ENCODE measurements at regions not wholly inside any gene's neighbourhood (a gene's known extent, or its start where the extent isn't known, plus 50 kb on each side); places are given as distances from the start of the nearest gene placed in this dataset.

- H3K27ac ChIP-seq (ENCODE audit: low read depth, low read length): no peak overlapping the region
- no peaks in the 10 kb centered on the region for H3K79me2 ChIP-seq (ENCODE audit: control insufficient read depth in 1 of 2, insufficient read depth in 2 of 2, low read length in 2 of 2)
- no peak overlapping the region for H4K5ac ChIP-seq (ENCODE audit: insufficient read length, low read depth, low read length)
- no peak overlapping the region for H3K56ac ChIP-seq (replicated peaks; ENCODE audit: insufficient read length, low read depth, low read length)
- POLR2A ChIA-PET (ENCODE audit: partially characterized antibody): no interaction called here
- no peak overlapping the region for H2BK20ac ChIP-seq (ENCODE audit: low read length)
- H2BK5ac ChIP-seq (ENCODE audit: low read depth, low read length): no peak overlapping the region
- no peak overlapping the region for H3K18ac ChIP-seq (ENCODE audit: extremely low read depth, low read length)
- no peaks in the 10 kb centered on the region for H3K79me1 ChIP-seq (ENCODE audit: low read depth, low read length)
- WGBS, 2 experiments (ENCODE audit: extremely low coverage in 1 of 2, insufficient coverage in 1 of 2, insufficient read length in 1 of 2, insufficient replicate concordance in 2 of 2, low coverage in 1 of 2, low lambda C conversion rate in 2 of 2, missing lambda C conversion rate in 1 of 2): 92% methylated on average over 6 of the region's 7 CpGs; no CpG with 5 or more reads in 1 of the 2 experiments
- no peak for TF ChIP-seq KDM5A (IDR thresholded peaks at IDR 0.05; ENCODE audit: low read length)
- no peak for TF ChIP-seq YY1 (IDR thresholded peaks at IDR 0.05; ENCODE audit: low read depth, low read length)
- TF ChIP-seq TAF7 (optimal IDR thresholded peaks at IDR 0.05; ENCODE audit: borderline replicate concordance, low read depth, low read length): no peak
- no peak for TF ChIP-seq CEBPB (IDR thresholded peaks at IDR 0.05; ENCODE audit: low read depth, low read length)
- TF ChIP-seq SIN3A (conservative IDR thresholded peaks at IDR 0.05 in 1 of 2, IDR thresholded peaks at IDR 0.05 in 1 of 2; ENCODE audit: low read depth in 1 of 2, low read length in 2 of 2): no peak
- no peak for TF ChIP-seq CHD2 (IDR thresholded peaks at IDR 0.05; ENCODE audit: low read length)
- TF ChIP-seq GTF2F1 (IDR thresholded peaks at IDR 0.05; ENCODE audit: borderline replicate concordance, low read depth, low read length): no peak
- TF ChIP-seq CREB1 (IDR thresholded peaks at IDR 0.05): no peak
- H2AK5ac ChIP-seq (ENCODE audit: low read depth, low read length): no peak overlapping the region
- H3K9ac ChIP-seq (replicated peaks in 1 of 4; ENCODE audit: extremely low read depth in 1 of 4, low read depth in 3 of 4, low read length in 3 of 4): no peak overlapping the region
- no peak overlapping the region for H3K14ac ChIP-seq (ENCODE audit: insufficient read length)
- no peak overlapping the region for H3K4me2 ChIP-seq (ENCODE audit: insufficient read depth in 1 of 2, low read depth in 2 of 2, low read length in 2 of 2)
- DNase-seq (ENCODE audit: low read depth in 1 of 2, low spot score in 2 of 2) (peak in 1 of 2 experiments; percentile 4), FAIRE-seq (no peak)
- peaks cover 7% of the 10 kb centered on the region; the same call in 1 of the 2 replicates for H3K23me2 ChIP-seq (ENCODE audit: low read depth, low read length)
- no peak overlapping the region for H3K23ac ChIP-seq (ENCODE audit: insufficient read length)
- no peak overlapping the region for H2BK120ac ChIP-seq (replicated peaks; ENCODE audit: low read depth, low read length)
- H2BK12ac ChIP-seq (ENCODE audit: low read depth, low read length): no peak overlapping the region
- peaks cover 0 to 9% of the 10 kb centered on the region in 2 experiments for H4K20me1 ChIP-seq (replicated peaks in 1 of 2; ENCODE audit: control insufficient read depth in 1 of 2, insufficient read depth in 2 of 2, low read length in 2 of 2)
- H3K4ac ChIP-seq (replicated peaks; ENCODE audit: insufficient read length, low read depth, low read length): no peak overlapping the region
- H4K91ac ChIP-seq (replicated peaks; ENCODE audit: insufficient read length, low read length): no peak overlapping the region
- CTCF ChIA-PET (ENCODE audit: partially characterized antibody): no interaction called here
- no peak overlapping the region for H2BK15ac ChIP-seq (ENCODE audit: low read length)
- no peak overlapping the region for H2AFZ ChIP-seq (ENCODE audit: low read length)
- peaks cover 0 to 5% of the 10 kb centered on the region in 2 experiments; a peak in 2 of 4 replicates for H3K9me3 ChIP-seq (ENCODE audit: insufficient read depth in 2 of 2, low read depth in 1 of 2, low read length in 1 of 2)
- no peaks in the 10 kb centered on the region for H3K27me3 ChIP-seq (replicated peaks in 1 of 4; ENCODE audit: control insufficient read depth in 3 of 4, extremely low read depth in 1 of 4, insufficient read depth in 3 of 4, low read length in 3 of 4)
- no peak overlapping the region for H3K4me3 ChIP-seq (ENCODE audit: extremely low read depth in 1 of 4, insufficient read depth in 2 of 4, low read depth in 3 of 4, low read length in 4 of 4)
- no peak overlapping the region for H4K8ac ChIP-seq (ENCODE audit: extremely low read depth, insufficient read depth, low read length)
- H3K36me3 ChIP-seq (ENCODE audit: control insufficient read depth in 2 of 4, insufficient read depth in 4 of 4, low read length in 3 of 4): no peaks in the 10 kb centered on the region; a peak in 1 of 8 replicates
- H3K4me1 ChIP-seq (replicated peaks in 1 of 4; ENCODE audit: control insufficient read depth in 3 of 4, insufficient read depth in 4 of 4, low read length in 3 of 4): no peaks in the 10 kb centered on the region
Measured at GRCh38 chr5:1959231-1959630, 76.5 kb upstream of the IRX4 start.

All from H1 (cell line).